ENCODE measurements at regions not wholly inside any gene's neighbourhood (a gene's known extent, or its start where the extent isn't known, plus 50 kb on each side); places are given as distances from the start of the nearest gene placed in this dataset.
"Not testable (repeated sequence)": the region's sequence is repeated elsewhere in the genome, so short reads cannot be mapped to it uniquely, and the experiment has no call there.

- DNase-seq, result not testable (repeated sequence)
Observed at GRCh38 chr10:22467393-22467792, 122.1 kb downstream of the SPAG6 start.

GRCh38 chr10:22468570-22469320, 123.4 kb downstream of the SPAG6 start:
- no peak for DNase-seq

- no peak for DNase-seq
Observed at GRCh38 chr10:22473044-22473443, 127.7 kb downstream of the SPAG6 start.

GRCh38 chr10:22473459-22473858, 128.2 kb downstream of the SPAG6 start:
- no peak for DNase-seq

GRCh38 chr10:22475651-22476600, 130.6 kb downstream of the SPAG6 start:
- peak; percentile 48 for DNase-seq

GRCh38 chr10:22476601-22477321, 131.5 kb downstream of the SPAG6 start:
- DNase-seq, result no peak

- no peak for DNase-seq
Observed at GRCh38 chr10:22477334-22478287, 132.3 kb downstream of the SPAG6 start.

- DNase-seq, result no peak
Observed at GRCh38 chr10:22478555-22479334, 133.4 kb downstream of the SPAG6 start.

GRCh38 chr10:22479419-22479818, 134.1 kb downstream of the SPAG6 start:
- DNase-seq, result peak; percentile 55

GRCh38 chr10:22481106-22481505, 135.8 kb downstream of the SPAG6 start:
- no peak for DNase-seq

- no peak for DNase-seq
Observed at GRCh38 chr10:22481687-22482539, 136.6 kb downstream of the SPAG6 start.

GRCh38 chr10:22483132-22483531, 137.8 kb downstream of the SPAG6 start:
- DNase-seq, result no peak

All from midbrain (tissue), 1 donor.